Upper lobe of right lung (tissue), 1 donor: ENCODE measurements at regions not wholly inside any gene's neighbourhood (a gene's known extent, or its start where the extent isn't known, plus 50 kb on each side); places are given as distances from the start of the nearest gene placed in this dataset.
A peak's percentile ranks its signal among the peaks of the same experiment; 100 is the strongest.

ENCODE experiments used
- ATAC-seq: fragments of 200-7000 bp; cut with Tn5 transposase; one replicate; pipeline ENCODE4 v1.9.1; 2020; ENCODE audit warnings: mild to moderate bottlenecking, moderate library complexity
- DNase-seq: peaks from one replicate; pipeline ENCODE4 v3.0.0-alpha.2; 2020
- H3K27ac ChIP-seq: fragments of 200-600 bp; one replicate; pipeline ENCODE4 v1.8.0; 2022
- H3K27me3 ChIP-seq: fragments of 200-600 bp; one replicate; pipeline ENCODE4 v1.8.0; 2022; ENCODE audit warnings: mild to moderate bottlenecking
- H3K36me3 ChIP-seq: fragments of 200-600 bp; one replicate; pipeline ENCODE4 v1.8.0; 2022
- H3K4me1 ChIP-seq: fragments of 200-600 bp; one replicate; pipeline ENCODE4 v1.8.0; 2022
- H3K4me3 ChIP-seq: fragments of 200-600 bp; one replicate; pipeline ENCODE4 v1.8.0; 2022; ENCODE audit warnings: mild to moderate bottlenecking
- H3K9me3 ChIP-seq: fragments of 200-600 bp; one replicate; pipeline ENCODE4 v1.8.0; 2022
- intact Hi-C: fragments of 100-400 bp; cut with DNase I; formaldehyde crosslinking; loops from one replicate; pipeline ENCODE4 v1.11.0; 2022
- TF ChIP-seq, protein P1 (sequence below): fragments of 200-600 bp; IDR thresholded peaks from one replicate; pipeline ENCODE4 v1.8.0; 2022; ENCODE audit warnings: antibody characterized with exemption
- donor health status: DM: no; HTN: yes; CAD: no; lungs with severe emphysema.

DNA sequence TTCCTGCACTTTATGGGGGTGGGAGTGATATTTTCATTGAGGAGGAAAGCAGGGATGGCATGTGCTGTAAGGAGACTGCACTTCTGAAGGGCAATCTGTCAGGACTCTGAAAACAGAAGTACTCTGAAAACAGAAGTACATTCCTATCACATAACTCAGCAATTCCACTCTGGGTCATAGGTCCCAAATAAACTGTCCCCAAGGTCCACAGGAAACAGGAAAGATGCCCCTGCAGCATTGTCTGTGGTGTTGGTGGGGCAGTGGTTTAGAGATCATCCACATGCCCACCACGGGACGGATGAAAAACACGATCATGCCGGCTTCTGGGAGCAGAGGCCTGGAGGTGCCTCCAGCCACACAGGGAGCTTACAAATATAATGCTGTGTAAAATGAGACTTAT is 150.3 kb downstream of the OTOR start:
- ATAC-seq (peak; percentile 70), DNase-seq (no peak)
- no peak overlapping the region for H3K4me3 ChIP-seq
- no peaks in the 10 kb centered on the region for H3K36me3 ChIP-seq
- H3K4me1 ChIP-seq: no peaks in the 10 kb centered on the region
- no peaks in the 10 kb centered on the region for H3K27me3 ChIP-seq
- TF ChIP-seq, protein P1, sequence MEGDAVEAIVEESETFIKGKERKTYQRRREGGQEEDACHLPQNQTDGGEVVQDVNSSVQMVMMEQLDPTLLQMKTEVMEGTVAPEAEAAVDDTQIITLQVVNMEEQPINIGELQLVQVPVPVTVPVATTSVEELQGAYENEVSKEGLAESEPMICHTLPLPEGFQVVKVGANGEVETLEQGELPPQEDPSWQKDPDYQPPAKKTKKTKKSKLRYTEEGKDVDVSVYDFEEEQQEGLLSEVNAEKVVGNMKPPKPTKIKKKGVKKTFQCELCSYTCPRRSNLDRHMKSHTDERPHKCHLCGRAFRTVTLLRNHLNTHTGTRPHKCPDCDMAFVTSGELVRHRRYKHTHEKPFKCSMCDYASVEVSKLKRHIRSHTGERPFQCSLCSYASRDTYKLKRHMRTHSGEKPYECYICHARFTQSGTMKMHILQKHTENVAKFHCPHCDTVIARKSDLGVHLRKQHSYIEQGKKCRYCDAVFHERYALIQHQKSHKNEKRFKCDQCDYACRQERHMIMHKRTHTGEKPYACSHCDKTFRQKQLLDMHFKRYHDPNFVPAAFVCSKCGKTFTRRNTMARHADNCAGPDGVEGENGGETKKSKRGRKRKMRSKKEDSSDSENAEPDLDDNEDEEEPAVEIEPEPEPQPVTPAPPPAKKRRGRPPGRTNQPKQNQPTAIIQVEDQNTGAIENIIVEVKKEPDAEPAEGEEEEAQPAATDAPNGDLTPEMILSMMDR: no peak
- H3K9me3 ChIP-seq: no peaks in the 10 kb centered on the region
- no peak overlapping the region for H3K27ac ChIP-seq
- intact Hi-C loops: no loop called here

DNA sequence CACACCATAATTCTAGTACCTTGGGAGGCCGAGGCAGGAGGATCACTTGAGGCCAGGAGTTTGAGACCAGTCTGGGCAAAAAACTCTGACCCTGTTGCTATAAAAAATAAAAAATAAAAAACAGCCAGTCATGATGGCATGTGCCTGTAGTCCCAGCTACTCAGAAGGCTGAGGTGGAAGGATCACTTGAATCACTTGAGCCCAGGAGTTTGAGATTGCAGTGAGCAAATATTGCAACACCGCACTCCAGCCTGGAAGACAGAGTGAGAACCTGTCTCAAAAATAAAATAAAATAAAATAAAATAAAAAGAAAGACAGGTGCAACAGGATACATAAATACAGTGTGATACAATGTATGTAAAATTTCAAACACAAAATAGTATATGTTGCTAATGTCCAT is 154.5 kb downstream of the OTOR start:
- no peaks in the 10 kb centered on the region for H3K4me1 ChIP-seq
- H3K27ac ChIP-seq: no peak overlapping the region
- ATAC-seq: peak; percentile 76
- intact Hi-C loops: no loop called here
- no peaks in the 10 kb centered on the region for H3K27me3 ChIP-seq
- no peaks in the 10 kb centered on the region for H3K36me3 ChIP-seq
- no peak overlapping the region for H3K4me3 ChIP-seq
- H3K9me3 ChIP-seq: no peaks in the 10 kb centered on the region
- TF ChIP-seq, protein P1: no peak
- DNase-seq: no peak

DNA sequence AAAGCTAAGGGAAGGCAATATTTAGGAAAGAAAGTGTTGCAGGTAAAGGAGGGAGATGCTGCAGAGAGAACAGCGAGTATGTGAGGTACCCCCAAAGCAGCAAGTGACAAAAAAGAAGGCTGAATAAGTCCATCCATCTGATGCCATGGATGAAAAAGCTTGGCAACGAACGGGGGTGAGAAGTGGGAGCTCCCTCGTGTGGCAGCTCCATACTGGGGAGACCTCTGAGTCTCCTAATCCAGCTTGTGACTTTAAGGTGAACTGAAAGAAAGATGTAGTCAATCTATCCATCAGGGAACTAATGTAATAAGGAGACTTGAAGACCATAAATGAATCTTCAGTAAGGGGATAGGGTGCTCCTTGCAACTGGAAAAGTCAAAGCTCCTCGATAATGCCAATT is 156.6 kb downstream of the OTOR start:
- TF ChIP-seq, protein P1: no peak
- Histone ChIP-seq H3K4me1 (no peaks in the 10 kb centered on the region), H3K4me3 (no peak overlapping the region), H3K9me3 (no peaks in the 10 kb centered on the region), H3K27ac (no peak overlapping the region), H3K27me3 (no peaks in the 10 kb centered on the region), H3K36me3 (no peaks in the 10 kb centered on the region)
- intact Hi-C loops: no loop called here
- DNase-seq: no peak
- no peak for ATAC-seq

DNA sequence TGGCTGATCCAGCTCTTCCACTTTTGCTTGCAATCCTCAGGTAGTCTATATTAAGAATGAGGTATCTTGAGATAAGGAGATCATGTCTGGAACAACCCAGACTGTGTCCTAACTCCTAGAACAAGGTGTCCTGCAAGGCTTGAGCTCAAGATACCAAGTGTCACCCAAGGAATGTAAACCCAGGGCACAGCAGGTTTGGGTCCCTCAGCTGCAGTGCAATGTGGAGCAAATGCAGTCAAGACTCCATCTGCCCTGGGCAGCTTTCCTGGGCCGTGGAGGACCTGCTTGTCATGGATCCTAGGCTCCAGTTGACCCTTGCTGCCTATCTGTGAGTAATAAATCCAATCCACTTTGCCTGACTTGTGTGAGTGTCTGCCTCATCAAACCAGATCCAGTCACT is 166.1 kb downstream of the OTOR start:
- Histone ChIP-seq H3K9me3 (no peaks in the 10 kb centered on the region), H3K27ac (no peak overlapping the region), H3K36me3 (no peaks in the 10 kb centered on the region), H3K4me1 (no peaks in the 10 kb centered on the region), H3K4me3 (no peak overlapping the region), H3K27me3 (no peaks in the 10 kb centered on the region)
- DNase-seq: no peak
- TF ChIP-seq, protein P1: no peak
- intact Hi-C loops: no loop called here
- peak; percentile 69 for ATAC-seq

DNA sequence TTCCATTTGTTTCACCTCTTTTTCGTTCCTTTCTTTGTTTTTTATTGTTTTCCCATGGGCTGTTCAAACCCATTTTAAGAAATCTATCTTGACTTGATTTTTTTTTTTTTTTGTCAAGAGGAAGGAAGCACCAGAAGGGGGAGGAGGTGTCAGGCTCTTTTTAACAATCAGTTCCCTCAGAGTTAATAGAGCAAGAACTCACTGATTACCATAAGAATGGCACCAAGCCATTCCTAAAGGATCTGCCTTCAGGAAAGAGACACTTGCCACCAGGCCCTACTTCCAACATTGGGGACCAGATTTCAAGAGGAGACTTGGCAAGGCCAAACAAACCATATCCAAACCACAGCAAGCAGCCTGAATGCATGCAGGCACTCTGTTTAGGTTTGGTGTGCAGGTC is 168.0 kb downstream of the OTOR start:
- no peaks in the 10 kb centered on the region for H3K4me1 ChIP-seq

DNA sequence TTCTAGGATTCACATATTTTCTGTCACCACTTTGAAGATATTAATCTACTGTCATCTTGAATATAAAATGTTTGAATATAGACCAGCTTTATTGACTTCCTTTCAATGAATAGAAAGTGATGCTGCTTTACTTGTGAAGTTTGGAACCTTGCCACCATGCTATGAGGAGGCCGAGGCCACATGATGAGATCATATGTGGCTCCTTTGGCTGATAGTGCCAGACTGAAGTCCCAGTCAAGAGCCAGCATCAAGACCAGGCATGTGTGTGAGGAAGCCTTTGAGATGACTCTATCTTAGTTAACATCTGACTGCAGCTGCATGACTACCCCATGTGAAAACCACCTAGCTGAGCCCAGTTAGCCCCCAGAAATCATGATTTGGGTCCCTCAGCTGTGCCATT is 169.5 kb downstream of the OTOR start:
- TF ChIP-seq, protein P1: no peak
- Histone ChIP-seq H3K36me3 (no peaks in the 10 kb centered on the region), H3K4me1 (no peaks in the 10 kb centered on the region), H3K4me3 (no peak overlapping the region), H3K9me3 (no peaks in the 10 kb centered on the region), H3K27me3 (no peaks in the 10 kb centered on the region), H3K27ac (no peak overlapping the region)
- ATAC-seq (no peak), DNase-seq (no peak)
- intact Hi-C loops: no loop called here

More for the DNA sequence above, 168.0 kb downstream of the OTOR start:
- no peaks in the 10 kb centered on the region for H3K9me3 ChIP-seq
- no peak for ATAC-seq
- H3K4me3 ChIP-seq: no peak overlapping the region
- intact Hi-C loops: no loop called here
- TF ChIP-seq, protein P1: no peak
- no peak for DNase-seq
- no peaks in the 10 kb centered on the region for H3K27me3 ChIP-seq
- no peak overlapping the region for H3K27ac ChIP-seq
- no peaks in the 10 kb centered on the region for H3K36me3 ChIP-seq
